IMR-90 (cell line): ENCODE measurements at regions not wholly inside any gene's neighbourhood (a gene's known extent, or its start where the extent isn't known, plus 50 kb on each side); places are given as distances from the start of the nearest gene placed in this dataset.

Experiments used
- ATAC-seq: fragments of 200-7000 bp; cut with Tn5 transposase; 2 replicates; pipeline ENCODE4 v1.9.1; 2020; ENCODE audit warnings: low read depth, mild to moderate bottlenecking, moderate library complexity
- BruUV-seq: library from RNA; stranded (reverse); fragments of 400-500 nt; replicated peaks from 2 replicates; lab custom pipeline; 2021; lab: Mats Ljungman, UMichigan
- CTCF ChIA-PET: fragments of 300-600 bp; formaldehyde crosslinking; extraction: SDS; loops from one replicate; lab custom pipeline; 2021; ENCODE audit warnings: antibody characterized with exemption; lab: Yijun Ruan, JAX
- POLR2A ChIA-PET: fragments of 300-600 bp; sonication (Branson Sonifier 250); formaldehyde crosslinking; loops from one replicate; lab custom pipeline; 2022; ENCODE audit warnings: antibody characterized with exemption; ENCODE audit not compliant: unreplicated experiment; lab: Charles Lee
- DNase-seq: peaks from one replicate; pipeline ENCODE4 v3.0.0; 2013
- H2AFZ ChIP-seq: replicated peaks from 2 replicates; pipeline ENCODE3; 2013; ENCODE audit warnings: low read length, mild to moderate bottlenecking; ENCODE audit not compliant: poor library complexity
- H2AK5ac ChIP-seq: 2 replicates; pipeline ENCODE4 v1.6.1; 2013; ENCODE audit warnings: low read depth, low read length, inconsistent platforms
- H2AK9ac ChIP-seq: replicated peaks from 2 replicates; pipeline ENCODE3; 2013; ENCODE audit warnings: mild to moderate bottlenecking, low read depth, low read length, moderate library complexity; ENCODE audit not compliant: poor library complexity
- H2BK120ac ChIP-seq: 2 replicates; pipeline ENCODE4 v1.6.1; 2013; ENCODE audit warnings: low read depth, low read length, inconsistent platforms
- H2BK15ac ChIP-seq: 3 replicates; pipeline ENCODE4 v1.6.1; 2013; ENCODE audit warnings: low read depth, low read length, inconsistent platforms
- H2BK20ac ChIP-seq: 2 replicates; pipeline ENCODE4 v1.6.1; 2013; ENCODE audit warnings: low read depth, mild to moderate bottlenecking, inconsistent platforms, low read length, moderate library complexity
- H2BK5ac ChIP-seq: 2 replicates; pipeline ENCODE4 v1.6.1; 2013; ENCODE audit warnings: mild to moderate bottlenecking, low read depth, low read length, inconsistent platforms; ENCODE audit not compliant: poor library complexity, severe bottlenecking
- H3K14ac ChIP-seq: replicated peaks from 2 replicates; pipeline ENCODE4 v1.6.1; 2013; ENCODE audit warnings: low read depth, low read length, inconsistent platforms
- H3K18ac ChIP-seq: 2 replicates; pipeline ENCODE4 v1.6.1; 2013; ENCODE audit warnings: low read depth, low read length, control low read depth
- H3K23ac ChIP-seq: 2 replicates; pipeline ENCODE4 v1.6.1; 2013; ENCODE audit warnings: low read depth, low read length, inconsistent platforms
- H3K27ac ChIP-seq: 2 replicates; pipeline ENCODE4 v1.5.1; 2013; ENCODE audit warnings: mild to moderate bottlenecking, control low read depth, low read length; ENCODE audit not compliant: insufficient read depth
- H3K27me3 ChIP-seq: 2 replicates; pipeline ENCODE4 v1.6.1; 2013; ENCODE audit warnings: low read length; ENCODE audit not compliant: control insufficient read depth, insufficient read depth
- H3K36me3 ChIP-seq: 2 replicates; pipeline ENCODE4 v1.6.1; 2013; ENCODE audit warnings: low read length, mixed read lengths; ENCODE audit not compliant: control insufficient read depth, insufficient read depth
- H3K4ac ChIP-seq: 2 replicates; pipeline ENCODE4 v1.6.1; 2013; ENCODE audit warnings: low read depth, low read length, inconsistent platforms
- H3K4me1 ChIP-seq: 2 replicates; pipeline ENCODE4 v1.6.1; 2013; ENCODE audit warnings: low read length, mixed read lengths; ENCODE audit not compliant: control insufficient read depth, insufficient read depth
- H3K4me2 ChIP-seq: 2 replicates; pipeline ENCODE4 v1.6.1; 2013; ENCODE audit warnings: low read depth, mild to moderate bottlenecking, control low read depth, low read length, moderate library complexity
- H3K4me3 ChIP-seq: 2 replicates; pipeline ENCODE4 v1.5.1; 2013; ENCODE audit warnings: low read depth, mild to moderate bottlenecking, control low read depth, low read length, moderate library complexity; ENCODE audit not compliant: insufficient read depth
- H3K56ac ChIP-seq: 2 replicates; pipeline ENCODE4 v1.6.1; 2013; ENCODE audit warnings: low read length, inconsistent platforms; ENCODE audit not compliant: insufficient read depth; ENCODE audit errors: extremely low read depth
- H3K79me1 ChIP-seq, 2 experiments: 2 replicates each; pipeline ENCODE4 v1.6.1; 2013; ENCODE audit warnings: low read length in 2 of 2, inconsistent platforms in 1 of 2, low read depth in 1 of 2
- H3K9ac ChIP-seq: 2 replicates; pipeline ENCODE4 v1.6.1; 2013; ENCODE audit warnings: low read depth, low read length, control low read depth
- H3K9me1 ChIP-seq: 2 replicates; pipeline ENCODE4 v1.6.1; 2013; ENCODE audit warnings: low read length, inconsistent platforms; ENCODE audit not compliant: insufficient read depth
- H3K9me3 ChIP-seq: 2 replicates; pipeline ENCODE4 v1.6.1; 2013; ENCODE audit warnings: low read length; ENCODE audit not compliant: control insufficient read depth, insufficient read depth
- H4K20me1 ChIP-seq: 2 replicates; pipeline ENCODE4 v1.6.1; 2013; ENCODE audit warnings: low read length, inconsistent platforms; ENCODE audit not compliant: insufficient read depth
- H4K5ac ChIP-seq: 2 replicates; pipeline ENCODE4 v1.6.1; 2013; ENCODE audit warnings: mild to moderate bottlenecking, low read depth, low read length, control low read depth
- H4K8ac ChIP-seq, 2 experiments: 2 replicates each; pipeline ENCODE4 v1.6.1; 2013; ENCODE audit warnings: low read depth in 2 of 2, low read length in 2 of 2, control low read depth in 1 of 2, inconsistent platforms in 1 of 2
- H4K91ac ChIP-seq: 2 replicates; pipeline ENCODE4 v1.6.1; 2013; ENCODE audit warnings: low read depth, low read length, inconsistent platforms; ENCODE audit not compliant: insufficient read depth
- CEBPB ChIP-seq: IDR thresholded peaks from 2 replicates; pipeline ENCODE4 v1.6.1; 2012; ENCODE audit warnings: low read depth, low read length, improper control_type of control experiment
- MAZ ChIP-seq: IDR thresholded peaks from 2 replicates; pipeline ENCODE4 v1.6.1; 2012; ENCODE audit warnings: low read depth, mild to moderate bottlenecking, low read length, improper control_type of control experiment, moderate library complexity, borderline replicate concordance
- NFE2L2 ChIP-seq: fragments of 150-350 bp; IDR thresholded peaks from 2 replicates; pipeline ENCODE4 v1.6.1; 2016; ENCODE audit warnings: low read depth, mild to moderate bottlenecking, low read length
- WGBS, 2 experiments: methylation state at CpG; one replicate each; pipeline versions ENCODE4 v1.1.5 to v1.1.7; 2013; ENCODE audit warnings: missing lambda C conversion rate in 2 of 2; ENCODE audit not compliant: insufficient read length in 1 of 2; ENCODE audit errors: extremely low coverage in 2 of 2; 5-methylcytosine and 5-hydroxymethylcytosine counted together
- dilution Hi-C: fragments of 300-500 bp; cut with HindIII; formaldehyde crosslinking; loops from one replicate; pipeline ENCODE4 v1.14.3; 2018; ENCODE audit warnings: low sequenced_read_pairs; ENCODE audit not compliant: unreplicated experiment
- in situ Hi-C: fragments of 300-500 bp; cut with MboI; formaldehyde crosslinking; loops from 3 replicates; pipeline ENCODE4 v1.14.3; 2019; ENCODE audit warnings: low sequenced_read_pairs, inconsistent platforms, mixed read lengths
- intact Hi-C: fragments of 100-400 bp; cut with micrococcal nuclease; formaldehyde crosslinking; loops from 2 replicates; pipeline ENCODE4 v1.10.0; 2022

- dilution Hi-C loops = no loop called here
- Histone ChIP-seq H3K36me3 (no peaks in the 10 kb centered on the region), H4K91ac (no peak overlapping the region), H3K9me1 (no peaks in the 10 kb centered on the region), H4K5ac (no peak overlapping the region), H2BK15ac (no peak overlapping the region), H2BK5ac (no peak overlapping the region), H3K4me3 (no peak overlapping the region), H4K8ac (no peak overlapping the region), H3K23ac (no peak overlapping the region), H3K56ac (no peak overlapping the region), H2AK9ac (no peak overlapping the region), H2AK5ac (no peak overlapping the region), H3K14ac (no peak overlapping the region), H3K4me1 (no peaks in the 10 kb centered on the region), H3K9me3 (peaks cover 12% of the 10 kb centered on the region; the same call in 1 of the 2 replicates), H3K18ac (no peak overlapping the region), H3K4ac (no peak overlapping the region), H3K4me2 (no peak overlapping the region), H3K79me1 (no peaks in the 10 kb centered on the region), H3K27ac (no peak overlapping the region), H2AFZ (no peak overlapping the region), H2BK20ac (no peak overlapping the region), H3K9ac (no peak overlapping the region), H2BK120ac (no peak overlapping the region), H4K20me1 (no peaks in the 10 kb centered on the region), H3K27me3 (no peaks in the 10 kb centered on the region)
- POLR2A ChIA-PET = no interaction called here
- intact Hi-C loops = no loop called here
- no TSS peak for BruUV-seq
- ATAC-seq = no peak
- in situ Hi-C loops = no loop called here
- TF ChIP-seq CEBPB (peak; percentile 75), MAZ (no peak), NFE2L2 (no peak)
- CTCF ChIA-PET = no interaction called here
- no peak for DNase-seq
- whole genome bisulfite sequencing, 2 experiments = no CpG with 5 or more reads among the region's 5 CpGs
Measured at GRCh38 chr13:55084630-55085029, 2056.0 kb downstream of the OLFM4 start.
